B cell (primary cell): ENCODE measurements at regions not wholly inside any gene's neighbourhood (a gene's known extent, or its start where the extent isn't known, plus 50 kb on each side); places are given as distances from the start of the nearest gene placed in this dataset.

Experiments
- ATAC-seq: fragments of 200-7000 bp; cut with Tn5 transposase; one replicate; pipeline ENCODE4 v1.10.0; 2021; ENCODE audit warnings: low read depth, mild to moderate bottlenecking, moderate number of reproducible peaks, moderate library complexity
- CTCF ChIA-PET: fragments of 350-600 bp; sonication (Branson Sonifier 250); formaldehyde crosslinking; loops from one replicate; lab custom pipeline; 2021; ENCODE audit warnings: antibody characterized with exemption, inconsistent platforms; lab: Charles Lee
- POLR2A ChIA-PET: fragments of 350-600 bp; sonication (Branson Sonifier 250); formaldehyde crosslinking; loops from one replicate; lab custom pipeline; 2021; ENCODE audit warnings: antibody characterized with exemption; lab: Charles Lee
- DNase-seq: peaks from one replicate; pipeline ENCODE4 v3.0.0; 2013
- H2AFZ ChIP-seq: 2 replicates; pipeline ENCODE4 v1.6.1; 2012; ENCODE audit warnings: mild to moderate bottlenecking, low read depth, low read length; ENCODE audit not compliant: insufficient read depth, poor library complexity, severe bottlenecking
- H3K27ac ChIP-seq, 2 donors: 1 replicate in 1 of 2; 2 replicates in 1 of 2; pipeline ENCODE4 v1.5.1; 2012 to 2013; ENCODE audit warnings: low read length in 2 of 2, mild to moderate bottlenecking in 2 of 2, moderate library complexity in 1 of 2
- H3K27me3 ChIP-seq, 4 experiments: fragments of 200-600 bp in 1 of 4; sonication (generic) in 1 of 4; replicated peaks in 1 of 4; 1 replicate in 2 of 4; 2 replicates in 2 of 4; pipeline versions ENCODE4 v1.6.1 to v1.7.0; 2013 to 2016; ENCODE audit warnings: low read length in 3 of 4, mild to moderate bottlenecking in 2 of 4, mixed read lengths in 1 of 4, moderate library complexity in 1 of 4; ENCODE audit not compliant: insufficient read depth in 4 of 4, control insufficient read depth in 3 of 4; ENCODE audit errors: control extremely low read depth in 1 of 4
- H3K36me3 ChIP-seq, 2 experiments: replicated peaks in 1 of 2; 1 replicate in 1 of 2; 2 replicates in 1 of 2; pipeline versions ENCODE4 v1.6.1 to v1.7.1; 2013; ENCODE audit warnings: low read length in 1 of 2; ENCODE audit not compliant: insufficient read depth in 2 of 2, control insufficient read depth in 1 of 2; ENCODE audit errors: control extremely low read depth in 1 of 2, extremely low read depth in 1 of 2
- H3K4me1 ChIP-seq, 2 donors: fragments of 200-600 bp in 1 of 2; sonication (generic) in 1 of 2; 1 replicate in 1 of 2; 2 replicates in 1 of 2; pipeline versions ENCODE4 v1.5.1 to v1.6.1; 2013 to 2017; ENCODE audit warnings: low read length in 2 of 2; ENCODE audit not compliant: control insufficient read depth in 2 of 2, insufficient read depth in 2 of 2
- H3K4me2 ChIP-seq: replicated peaks from 2 replicates; pipeline ENCODE3; 2012; ENCODE audit warnings: mild to moderate bottlenecking, low read depth, low read length; ENCODE audit not compliant: poor library complexity, severe bottlenecking
- H3K4me3 ChIP-seq, 5 experiments: fragments of 200-600 bp in 1 of 5; sonication (generic) in 1 of 5; 1 replicate in 3 of 5; 2 replicates in 2 of 5; pipeline versions ENCODE4 v1.5.1 to v1.7.0; 2011 to 2016; ENCODE audit warnings: low read length in 4 of 5, mild to moderate bottlenecking in 4 of 5, low read depth in 2 of 5, control low read depth in 1 of 5, moderate library complexity in 1 of 5; ENCODE audit not compliant: insufficient read depth in 1 of 5; ENCODE audit errors: control extremely low read depth in 1 of 5, extremely low read depth in 1 of 5
- H3K79me2 ChIP-seq: fragments of 200-600 bp; sonication (generic); one replicate; pipeline ENCODE4 v1.6.0; 2016; ENCODE audit warnings: low read length; ENCODE audit not compliant: control insufficient read depth, insufficient read depth
- H3K9ac ChIP-seq: fragments of 200-600 bp; sonication (generic); 2 replicates; pipeline ENCODE4 v1.6.1; 2017; ENCODE audit warnings: mild to moderate bottlenecking, low read length, moderate library complexity
- H3K9me3 ChIP-seq, 3 donors: one replicate each; pipeline versions ENCODE4 v1.6.1 to v1.7.1; 2013; ENCODE audit warnings: low read length in 2 of 3; ENCODE audit not compliant: control insufficient read depth in 2 of 3, insufficient read depth in 1 of 3; ENCODE audit errors: control extremely low read depth in 1 of 3
- H4K20me1 ChIP-seq: 2 replicates; pipeline ENCODE4 v1.6.0; 2012; ENCODE audit warnings: mild to moderate bottlenecking, low read length; ENCODE audit not compliant: insufficient read depth, control insufficient read depth, poor library complexity, severe bottlenecking
- H3K27ac Mint-ChIP-seq: one replicate; pipeline ENCODE4 v1.8.0; 2021; ENCODE audit warnings: mixed read lengths
- H3K27me3 Mint-ChIP-seq: one replicate; pipeline ENCODE4 v1.8.0; 2021; ENCODE audit warnings: mixed read lengths
- H3K4me1 Mint-ChIP-seq: one replicate; pipeline ENCODE4 v1.8.0; 2021; ENCODE audit warnings: mixed read lengths
- H3K4me3 Mint-ChIP-seq: one replicate; pipeline ENCODE4 v1.8.0; 2021; ENCODE audit warnings: mixed read lengths
- H3K9me3 Mint-ChIP-seq: one replicate; pipeline ENCODE4 v1.8.0; 2022; ENCODE audit warnings: mixed read lengths; ENCODE audit not compliant: insufficient read depth
- EZH2 ChIP-seq: IDR thresholded peaks from 2 replicates; pipeline ENCODE4 v1.6.1; 2012; ENCODE audit warnings: borderline replicate concordance, low read depth, mild to moderate bottlenecking, moderate library complexity, low read length; ENCODE audit not compliant: insufficient read depth, poor library complexity, severe bottlenecking
- WGBS: methylation state at CpG from one replicate; pipeline ENCODE4 v1.1.5; 2013; ENCODE audit warnings: missing lambda C conversion rate; ENCODE audit not compliant: insufficient coverage; 5-methylcytosine and 5-hydroxymethylcytosine counted together
- intact Hi-C: fragments of 100-400 bp; cut with micrococcal nuclease; formaldehyde crosslinking; loops from one replicate; pipeline ENCODE4 v1.10.0; 2022
- TF ChIP-seq, protein P1 (sequence below): fragments of 200-600 bp; IDR thresholded peaks from one replicate; pipeline ENCODE4 v1.8.0; 2022; ENCODE audit warnings: antibody characterized with exemption, mild to moderate bottlenecking

DNA sequence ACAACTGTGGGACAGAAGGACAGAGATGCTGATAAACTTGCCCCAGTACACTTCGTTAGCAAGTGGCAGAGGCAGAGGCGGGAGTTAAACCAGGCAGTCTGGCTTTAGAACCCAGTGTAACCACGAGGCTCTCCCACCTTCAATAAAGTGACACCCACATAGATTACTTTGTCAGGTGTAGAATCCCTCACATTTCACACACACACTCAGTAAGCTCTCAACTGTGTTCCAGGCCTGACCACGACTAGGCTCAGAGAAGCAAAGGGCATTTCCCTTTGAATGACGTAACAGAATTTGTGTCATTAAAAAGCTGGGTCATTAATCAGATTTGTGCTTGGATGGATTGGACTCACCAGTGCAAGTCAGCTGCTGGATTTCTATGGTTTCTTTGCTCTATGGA lies 118.3 kb upstream of the RCN1 start:
- ATAC-seq, result no peak
- POLR2A ChIA-PET, result no interaction called here

DNA sequence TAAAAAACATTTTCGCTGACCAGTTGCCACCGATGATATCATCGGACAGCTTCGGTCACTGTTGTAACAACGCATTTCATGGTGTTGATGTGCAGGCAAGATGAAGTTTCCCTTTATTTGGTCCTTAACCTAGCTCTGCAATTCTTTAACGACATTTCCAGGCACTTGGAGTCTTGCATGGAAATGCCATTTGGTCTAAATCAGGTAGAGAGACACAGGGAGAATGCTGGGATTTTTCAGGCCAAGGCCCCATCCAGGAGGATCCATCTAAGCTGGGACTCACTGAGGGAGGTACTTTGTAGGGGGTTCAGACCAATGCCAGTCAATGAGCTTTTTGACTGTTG lies 121.5 kb upstream of the RCN1 start:
- ChIA-PET CTCF (interaction anchor here (2.2 kb wide), 1 partner anchor 11 kb away, joined by 8 read pairs; no protein-coding TSS in a partner anchor), POLR2A (no interaction called here)
- H3K27ac Mint-ChIP-seq, result no peak overlapping the region
- no peaks in the 10 kb centered on the region for H3K9me3 Mint-ChIP-seq
- H3K4me1 Mint-ChIP-seq, result no peaks in the 10 kb centered on the region
- H3K4me3 ChIP-seq, result no peak overlapping the region
- H3K79me2 ChIP-seq, result no peaks in the 10 kb centered on the region
- no peaks in the 10 kb centered on the region for H3K27me3 ChIP-seq
- intact Hi-C loops, result no loop called here
- no peak for DNase-seq
- H3K4me1 ChIP-seq, result no peaks in the 10 kb centered on the region
- H3K9me3 ChIP-seq, result no peaks in the 10 kb centered on the region
- H3K27me3 Mint-ChIP-seq, result no peaks in the 10 kb centered on the region
- TF ChIP-seq EZH2, result no peak
- TF ChIP-seq, protein P1, sequence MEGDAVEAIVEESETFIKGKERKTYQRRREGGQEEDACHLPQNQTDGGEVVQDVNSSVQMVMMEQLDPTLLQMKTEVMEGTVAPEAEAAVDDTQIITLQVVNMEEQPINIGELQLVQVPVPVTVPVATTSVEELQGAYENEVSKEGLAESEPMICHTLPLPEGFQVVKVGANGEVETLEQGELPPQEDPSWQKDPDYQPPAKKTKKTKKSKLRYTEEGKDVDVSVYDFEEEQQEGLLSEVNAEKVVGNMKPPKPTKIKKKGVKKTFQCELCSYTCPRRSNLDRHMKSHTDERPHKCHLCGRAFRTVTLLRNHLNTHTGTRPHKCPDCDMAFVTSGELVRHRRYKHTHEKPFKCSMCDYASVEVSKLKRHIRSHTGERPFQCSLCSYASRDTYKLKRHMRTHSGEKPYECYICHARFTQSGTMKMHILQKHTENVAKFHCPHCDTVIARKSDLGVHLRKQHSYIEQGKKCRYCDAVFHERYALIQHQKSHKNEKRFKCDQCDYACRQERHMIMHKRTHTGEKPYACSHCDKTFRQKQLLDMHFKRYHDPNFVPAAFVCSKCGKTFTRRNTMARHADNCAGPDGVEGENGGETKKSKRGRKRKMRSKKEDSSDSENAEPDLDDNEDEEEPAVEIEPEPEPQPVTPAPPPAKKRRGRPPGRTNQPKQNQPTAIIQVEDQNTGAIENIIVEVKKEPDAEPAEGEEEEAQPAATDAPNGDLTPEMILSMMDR, result no peak
- no peak overlapping the region for H2AFZ ChIP-seq
- no peak overlapping the region for H3K4me2 ChIP-seq
- H4K20me1 ChIP-seq, result no peaks in the 10 kb centered on the region
- H3K27ac ChIP-seq, result no peak overlapping the region
- H3K9ac ChIP-seq, result no peak overlapping the region
- H3K4me3 Mint-ChIP-seq, result no peak overlapping the region
- WGBS, result 96% methylated on average over 6 of the region's 6 CpGs
- H3K36me3 ChIP-seq, result no peaks in the 10 kb centered on the region
- no peak for ATAC-seq

More for the DNA sequence above, 118.3 kb upstream of the RCN1 start:
- CTCF ChIA-PET, result no interaction called here
- no peak for DNase-seq
- no peaks in the 10 kb centered on the region for H3K79me2 ChIP-seq
- no peaks in the 10 kb centered on the region for H4K20me1 ChIP-seq
- intact Hi-C loops, result no loop called here
- no peak overlapping the region for H3K4me2 ChIP-seq
- no peak for TF ChIP-seq EZH2
- TF ChIP-seq, protein P1, result no peak
- H2AFZ ChIP-seq, result no peak overlapping the region
- H3K9me3 ChIP-seq, result no peaks in the 10 kb centered on the region
- Mint-ChIP-seq H3K9me3 (no peaks in the 10 kb centered on the region), H3K27me3 (peaks cover 13% of the 10 kb centered on the region), H3K4me3 (no peak overlapping the region), H3K27ac (no peak overlapping the region), H3K4me1 (no peaks in the 10 kb centered on the region)
- H3K9ac ChIP-seq, result no peak overlapping the region
- H3K36me3 ChIP-seq, result no peaks in the 10 kb centered on the region
- no peak overlapping the region for H3K27ac ChIP-seq
- no peak overlapping the region for H3K4me3 ChIP-seq
- H3K4me1 ChIP-seq, result no peaks in the 10 kb centered on the region
- WGBS, result 77% methylated on average over 5 of the region's 5 CpGs
- no peaks in the 10 kb centered on the region for H3K27me3 ChIP-seq
